Panc1 (cell line): ENCODE measurements at regions not wholly inside any gene's neighbourhood (a gene's known extent, or its start where the extent isn't known, plus 50 kb on each side); places are given as distances from the start of the nearest gene placed in this dataset.

ENCODE experiments used
- ATAC-seq: fragments of 200-7000 bp; cut with Tn5 transposase; 2 replicates; pipeline ENCODE4 v1.9.1; 2020; ENCODE audit warnings: mild to moderate bottlenecking, moderate library complexity
- BruUV-seq: library from RNA; stranded (reverse); fragments of 400-500 nt; replicated peaks from 2 replicates; lab custom pipeline; 2021; lab: Mats Ljungman, UMichigan
- CTCF ChIA-PET: fragments of 300-600 bp; sonication (Branson Sonifier 250); formaldehyde crosslinking; loops from one replicate; lab custom pipeline; 2022; ENCODE audit warnings: antibody characterized with exemption; lab: Charles Lee
- POLR2A ChIA-PET: fragments of 300-600 bp; sonication (Branson Sonifier 250); formaldehyde crosslinking; loops from one replicate; lab custom pipeline; 2022; ENCODE audit warnings: antibody characterized with exemption; lab: Charles Lee
- DNase-seq: peaks from one replicate; pipeline ENCODE4 v3.0.0-alpha.2; 2010; ENCODE audit warnings: low read depth, low spot score
- H3K27ac ChIP-seq: 2 replicates; pipeline ENCODE4 v1.5.1; 2011; ENCODE audit warnings: mild to moderate bottlenecking, low read length, inconsistent platforms
- H3K27me3 ChIP-seq: fragments of 200-500 bp; sonication (Bioruptor generic); 2 replicates; pipeline ENCODE4 v1.6.0; 2014; ENCODE audit warnings: low read length, inconsistent platforms; ENCODE audit not compliant: control insufficient read depth, insufficient read depth
- H3K36me3 ChIP-seq: fragments of 200-500 bp; sonication (Bioruptor generic); 2 replicates; pipeline ENCODE4 v1.5.1; 2014; ENCODE audit warnings: inconsistent platforms, mild to moderate bottlenecking, low read length, moderate library complexity; ENCODE audit not compliant: control insufficient read depth, insufficient read depth
- H3K4me1 ChIP-seq: 2 replicates; pipeline ENCODE4 v1.5.1; 2011; ENCODE audit warnings: inconsistent platforms, mild to moderate bottlenecking, low read length, moderate library complexity; ENCODE audit not compliant: control insufficient read depth, insufficient read depth
- H3K4me3 ChIP-seq, 2 experiments: 2 replicates each; pipeline ENCODE4 v1.5.1; 2011 to 2012; ENCODE audit warnings: low read depth in 2 of 2, low read length in 2 of 2, mild to moderate bottlenecking in 2 of 2, inconsistent platforms in 1 of 2, moderate library complexity in 1 of 2
- H3K9me3 ChIP-seq: fragments of 200-500 bp; sonication (Bioruptor generic); 2 replicates; pipeline ENCODE4 v1.5.1; 2014; ENCODE audit warnings: low read depth, mild to moderate bottlenecking, inconsistent platforms, low read length, moderate library complexity; ENCODE audit not compliant: control insufficient read depth, insufficient read depth
- POLR2AphosphoS5 ChIP-seq: IDR thresholded peaks from 2 replicates; pipeline ENCODE4 v1.6.1; 2012; ENCODE audit warnings: mild to moderate bottlenecking, low read depth, low read length, moderate library complexity
- SIN3A ChIP-seq: IDR thresholded peaks from 2 replicates; pipeline ENCODE4 v1.6.1; 2012; ENCODE audit warnings: low read depth, mild to moderate bottlenecking, low read length, moderate library complexity, borderline replicate concordance; ENCODE audit not compliant: insufficient read depth
- TCF7L2 ChIP-seq: IDR thresholded peaks from 2 replicates; pipeline ENCODE4 v1.6.1; 2011; ENCODE audit warnings: mild to moderate bottlenecking, low read depth, low read length, inconsistent platforms
- in situ Hi-C: cut with HindIII; loops from 2 replicates; pipeline ENCODE4 v1.10.0; 2016; ENCODE audit warnings: low sequenced_read_pairs, low pct_unique_long_range_greater_than_20kb
- intact Hi-C: fragments of 100-400 bp; cut with micrococcal nuclease; formaldehyde crosslinking; loops from one replicate; pipeline ENCODE4 v1.10.0; 2022; ENCODE audit not compliant: unreplicated experiment
- TF ChIP-seq, protein P1 (sequence below), 2 experiments: IDR thresholded peaks; 2 replicates each; pipeline ENCODE4 v1.6.1; 2011 to 2012; ENCODE audit warnings: low read depth in 2 of 2, control low read depth in 1 of 2, low read length in 1 of 2, mild to moderate bottlenecking in 1 of 2, moderate library complexity in 1 of 2; ENCODE audit not compliant: insufficient read depth in 1 of 2
- TF ChIP-seq, protein P2 (sequence below): fragments of 450-650 bp; IDR thresholded peaks from 2 replicates; pipeline ENCODE4 v1.5.1; 2017; ENCODE audit warnings: mild to moderate bottlenecking

DNA sequence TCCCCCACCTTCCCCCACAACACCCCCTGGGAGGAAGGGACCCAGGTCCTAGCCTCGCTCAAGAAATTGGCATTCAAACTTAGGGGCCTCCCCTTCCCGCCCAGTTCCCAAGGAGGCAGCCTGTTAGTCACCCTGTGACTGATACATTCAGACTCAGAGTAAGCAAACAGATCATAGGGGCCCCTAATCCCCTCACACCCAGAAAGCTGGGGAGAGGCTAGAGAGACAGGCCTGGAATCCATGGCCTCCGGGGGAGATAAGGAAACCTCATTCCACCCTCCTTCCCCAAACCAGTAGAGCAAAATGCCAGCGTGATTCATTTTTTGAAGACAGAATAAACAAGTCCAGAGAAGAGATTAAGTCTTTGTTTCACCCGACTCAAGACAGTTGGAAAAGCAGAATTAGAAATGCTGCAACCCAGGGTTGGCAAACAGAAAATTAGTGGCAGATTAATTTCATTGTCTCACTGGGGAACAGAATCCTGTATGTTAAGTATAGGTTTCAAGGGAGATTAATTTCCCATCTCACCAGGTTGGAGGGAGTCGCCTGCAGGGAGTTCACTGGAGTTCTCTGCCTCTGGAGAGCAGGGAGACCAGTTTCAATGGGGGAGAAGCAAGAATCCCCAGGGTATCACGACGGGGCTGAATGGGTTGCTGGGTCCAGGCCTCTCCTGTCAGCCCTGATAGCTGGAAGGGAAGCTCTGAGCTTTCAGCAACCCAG is 268.3 kb downstream of the UACA start:
- Histone ChIP-seq H3K4me3 (no peak overlapping the region), H3K36me3 (no peaks in the 10 kb centered on the region), H3K27me3 (no peaks in the 10 kb centered on the region), H3K9me3 (no peaks in the 10 kb centered on the region), H3K27ac (peak overlapping the region; percentile 92), H3K4me1 (peaks cover 73% of the 10 kb centered on the region)
- intact Hi-C loops (no loop called here), in situ Hi-C loops (no loop called here)
- ChIA-PET POLR2A (interaction anchor here (1.2 kb wide), 1 partner anchor 9 kb away, joined by 3 read pairs; no protein-coding TSS in a partner anchor), CTCF (no interaction called here)
- TF ChIP-seq, protein P1, sequence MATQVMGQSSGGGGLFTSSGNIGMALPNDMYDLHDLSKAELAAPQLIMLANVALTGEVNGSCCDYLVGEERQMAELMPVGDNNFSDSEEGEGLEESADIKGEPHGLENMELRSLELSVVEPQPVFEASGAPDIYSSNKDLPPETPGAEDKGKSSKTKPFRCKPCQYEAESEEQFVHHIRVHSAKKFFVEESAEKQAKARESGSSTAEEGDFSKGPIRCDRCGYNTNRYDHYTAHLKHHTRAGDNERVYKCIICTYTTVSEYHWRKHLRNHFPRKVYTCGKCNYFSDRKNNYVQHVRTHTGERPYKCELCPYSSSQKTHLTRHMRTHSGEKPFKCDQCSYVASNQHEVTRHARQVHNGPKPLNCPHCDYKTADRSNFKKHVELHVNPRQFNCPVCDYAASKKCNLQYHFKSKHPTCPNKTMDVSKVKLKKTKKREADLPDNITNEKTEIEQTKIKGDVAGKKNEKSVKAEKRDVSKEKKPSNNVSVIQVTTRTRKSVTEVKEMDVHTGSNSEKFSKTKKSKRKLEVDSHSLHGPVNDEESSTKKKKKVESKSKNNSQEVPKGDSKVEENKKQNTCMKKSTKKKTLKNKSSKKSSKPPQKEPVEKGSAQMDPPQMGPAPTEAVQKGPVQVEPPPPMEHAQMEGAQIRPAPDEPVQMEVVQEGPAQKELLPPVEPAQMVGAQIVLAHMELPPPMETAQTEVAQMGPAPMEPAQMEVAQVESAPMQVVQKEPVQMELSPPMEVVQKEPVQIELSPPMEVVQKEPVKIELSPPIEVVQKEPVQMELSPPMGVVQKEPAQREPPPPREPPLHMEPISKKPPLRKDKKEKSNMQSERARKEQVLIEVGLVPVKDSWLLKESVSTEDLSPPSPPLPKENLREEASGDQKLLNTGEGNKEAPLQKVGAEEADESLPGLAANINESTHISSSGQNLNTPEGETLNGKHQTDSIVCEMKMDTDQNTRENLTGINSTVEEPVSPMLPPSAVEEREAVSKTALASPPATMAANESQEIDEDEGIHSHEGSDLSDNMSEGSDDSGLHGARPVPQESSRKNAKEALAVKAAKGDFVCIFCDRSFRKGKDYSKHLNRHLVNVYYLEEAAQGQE (IDR thresholded peaks at IDR 0.05; ENCODE audit: insufficient read depth in 1 of 2, low read depth in 2 of 2, low read length in 1 of 2), result no peak
- peak; percentile 71; the same call in 1 of the 2 replicates for TF ChIP-seq POLR2AphosphoS5
- peak; percentile 48; the same call in 1 of the 2 replicates for TF ChIP-seq TCF7L2
- ATAC-seq, result peak; percentile 87
- peak; percentile 80 for DNase-seq
- no TSS peak for BruUV-seq

DNA sequence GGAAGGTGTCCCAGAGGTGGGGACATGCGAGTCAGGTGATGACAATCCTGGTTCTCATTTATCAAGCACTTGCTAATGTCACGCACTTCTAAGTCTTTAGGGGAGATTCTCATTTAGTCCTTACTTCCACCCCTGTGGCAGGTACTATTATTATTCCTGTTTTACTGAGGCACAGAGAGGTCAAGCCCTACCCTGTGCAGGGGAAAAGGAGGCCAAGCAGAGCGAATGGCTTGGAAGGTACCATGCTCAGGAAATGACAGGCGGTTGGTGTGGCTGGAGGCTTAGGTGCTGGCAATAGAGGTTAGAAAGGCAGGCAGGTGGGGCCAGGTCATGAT is 268.9 kb downstream of the UACA start:
- H3K9me3 ChIP-seq, result no peaks in the 10 kb centered on the region
- POLR2A ChIA-PET, result no interaction called here
- intact Hi-C loops (no loop called here), in situ Hi-C loops (no loop called here)
- ATAC-seq (peak; percentile 52), DNase-seq (no peak)
- peaks cover 72% of the 10 kb centered on the region for H3K4me1 ChIP-seq
- H3K27me3 ChIP-seq, result no peaks in the 10 kb centered on the region
- no peaks in the 10 kb centered on the region for H3K36me3 ChIP-seq
- CTCF ChIA-PET, result no interaction called here
- no peak overlapping the region for H3K4me3 ChIP-seq
- peak overlapping the region; percentile 92 for H3K27ac ChIP-seq
- TF ChIP-seq SIN3A (no peak), TCF7L2 (no peak), POLR2AphosphoS5 (no peak)
- TF ChIP-seq, protein P1 (IDR thresholded peaks at IDR 0.05; ENCODE audit: insufficient read depth in 1 of 2, low read depth in 2 of 2, low read length in 1 of 2), result no peak
- TF ChIP-seq, protein P2, sequence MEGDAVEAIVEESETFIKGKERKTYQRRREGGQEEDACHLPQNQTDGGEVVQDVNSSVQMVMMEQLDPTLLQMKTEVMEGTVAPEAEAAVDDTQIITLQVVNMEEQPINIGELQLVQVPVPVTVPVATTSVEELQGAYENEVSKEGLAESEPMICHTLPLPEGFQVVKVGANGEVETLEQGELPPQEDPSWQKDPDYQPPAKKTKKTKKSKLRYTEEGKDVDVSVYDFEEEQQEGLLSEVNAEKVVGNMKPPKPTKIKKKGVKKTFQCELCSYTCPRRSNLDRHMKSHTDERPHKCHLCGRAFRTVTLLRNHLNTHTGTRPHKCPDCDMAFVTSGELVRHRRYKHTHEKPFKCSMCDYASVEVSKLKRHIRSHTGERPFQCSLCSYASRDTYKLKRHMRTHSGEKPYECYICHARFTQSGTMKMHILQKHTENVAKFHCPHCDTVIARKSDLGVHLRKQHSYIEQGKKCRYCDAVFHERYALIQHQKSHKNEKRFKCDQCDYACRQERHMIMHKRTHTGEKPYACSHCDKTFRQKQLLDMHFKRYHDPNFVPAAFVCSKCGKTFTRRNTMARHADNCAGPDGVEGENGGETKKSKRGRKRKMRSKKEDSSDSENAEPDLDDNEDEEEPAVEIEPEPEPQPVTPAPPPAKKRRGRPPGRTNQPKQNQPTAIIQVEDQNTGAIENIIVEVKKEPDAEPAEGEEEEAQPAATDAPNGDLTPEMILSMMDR, result no peak
- BruUV-seq, result no TSS peak
